HG02981 (cell line): ENCODE measurements at regions not wholly inside any gene's neighbourhood (a gene's known extent, or its start where the extent isn't known, plus 50 kb on each side); places are given as distances from the start of the nearest gene placed in this dataset.
"Not testable (repeated sequence)": the region's sequence is repeated elsewhere in the genome, so short reads cannot be mapped to it uniquely, and the experiment has no call there.

Experiments
- ATAC-seq: cut with Tn5 transposase; IDR thresholded peaks from one replicate; pipeline ENCODE4 v1.9.1; 2021; ENCODE audit warnings: mild to moderate bottlenecking, moderate library complexity; ENCODE audit not compliant: unreplicated experiment

- no peak for ATAC-seq
These were observed 1313.3 kb downstream of the KCNT2 start for GRCh38 chr1:195294911-195295310.

- peak; percentile 60 for ATAC-seq
These were observed 1329.6 kb downstream of the KCNT2 start for GRCh38 chr1:195278644-195279043.

- ATAC-seq = no peak
These were observed 1332.5 kb downstream of the KCNT2 start for GRCh38 chr1:195275710-195276109.

- ATAC-seq = no peak
These were observed 1356.3 kb downstream of the KCNT2 start for GRCh38 chr1:195251900-195252299.

- ATAC-seq = no peak
These were observed 1364.7 kb downstream of the KCNT2 start for GRCh38 chr1:195243492-195243891.

- no peak for ATAC-seq
These were observed 1367.2 kb downstream of the KCNT2 start for GRCh38 chr1:195241066-195241465.

- ATAC-seq = no peak
These were observed 1369.9 kb downstream of the KCNT2 start for GRCh38 chr1:195238313-195238712.

GRCh38 chr1:195236991-195237889, 1371.0 kb downstream of the KCNT2 start:
- ATAC-seq = no peak

- ATAC-seq = no peak
These were observed 1389.6 kb downstream of the KCNT2 start for GRCh38 chr1:195218428-195219212.

GRCh38 chr1:195202241-195202640, 1406.0 kb downstream of the KCNT2 start:
- ATAC-seq = no peak

GRCh38 chr1:195200772-195201171, 1407.5 kb downstream of the KCNT2 start:
- ATAC-seq = no peak

- ATAC-seq = no peak
These were observed 1411.1 kb downstream of the KCNT2 start for GRCh38 chr1:195197116-195197515.

GRCh38 chr1:195195423-195196057, 1412.7 kb downstream of the KCNT2 start:
- ATAC-seq = peak; percentile 96

GRCh38 chr1:195193134-195193533, 1415.1 kb downstream of the KCNT2 start:
- no peak for ATAC-seq

GRCh38 chr1:195188821-195189220, 1419.4 kb downstream of the KCNT2 start:
- no peak for ATAC-seq

GRCh38 chr1:195186544-195186943, 1421.7 kb downstream of the KCNT2 start:
- ATAC-seq = no peak

GRCh38 chr1:195185736-195186135, 1422.5 kb downstream of the KCNT2 start:
- ATAC-seq = no peak

GRCh38 chr1:195185321-195185720, 1422.9 kb downstream of the KCNT2 start:
- ATAC-seq = no peak

GRCh38 chr1:195173753-195174152, 1434.5 kb downstream of the KCNT2 start:
- no peak for ATAC-seq

GRCh38 chr1:195159795-195160194, 1448.4 kb downstream of the KCNT2 start:
- ATAC-seq = not testable (repeated sequence)

- ATAC-seq = no peak
These were observed 1450.1 kb downstream of the KCNT2 start for GRCh38 chr1:195158091-195158490.
